OCI-LY7 (cell line): ENCODE measurements at regions not wholly inside any gene's neighbourhood (a gene's known extent, or its start where the extent isn't known, plus 50 kb on each side); places are given as distances from the start of the nearest gene placed in this dataset.
A peak's percentile ranks its signal among the peaks of the same experiment; 100 is the strongest.

ENCODE experiments used
- BruUV-seq: library from RNA; stranded (reverse); fragments of 400-500 nt; replicated peaks from 2 replicates; lab custom pipeline; 2021; lab: Mats Ljungman, UMichigan
- CTCF ChIA-PET: fragments of 300-600 bp; sonication (Branson Sonifier 250); formaldehyde crosslinking; loops from one replicate; lab custom pipeline; 2022; ENCODE audit warnings: antibody characterized with exemption; ENCODE audit not compliant: unreplicated experiment; lab: Charles Lee
- POLR2A ChIA-PET: fragments of 300-600 bp; sonication (Branson Sonifier 250); formaldehyde crosslinking; loops from one replicate; lab custom pipeline; 2022; ENCODE audit warnings: antibody characterized with exemption; lab: Charles Lee
- DNase-seq: peaks from one replicate; pipeline ENCODE4 v3.0.0-alpha.2; 2015; ENCODE audit warnings: low spot score
- H2AFZ ChIP-seq: fragments of 200-600 bp; sonication (generic), shearing (Covaris generic); 2 replicates; pipeline ENCODE4 v1.6.1; 2014; ENCODE audit warnings: mild to moderate bottlenecking, antibody characterized with exemption, low read length, moderate library complexity
- H3K27ac ChIP-seq: fragments of 200-600 bp; sonication (generic); 2 replicates; pipeline ENCODE4 v1.5.1; 2014; ENCODE audit warnings: mixed run types, low read depth, mild to moderate bottlenecking, moderate library complexity, low read length, inconsistent platforms; ENCODE audit not compliant: poor library complexity, severe bottlenecking
- H3K36me3 ChIP-seq: fragments of 200-600 bp; sonication (generic); 2 replicates; pipeline ENCODE4 v1.6.1; 2014; ENCODE audit warnings: mild to moderate bottlenecking, antibody characterized with exemption, low read length, moderate library complexity, mixed read lengths; ENCODE audit not compliant: insufficient read depth
- H3K4me1 ChIP-seq: fragments of 200-600 bp; sonication (generic); 2 replicates; pipeline ENCODE4 v1.5.1; 2014; ENCODE audit warnings: mild to moderate bottlenecking, low read length; ENCODE audit not compliant: insufficient read depth, poor library complexity, severe bottlenecking
- H3K4me2 ChIP-seq: fragments of 200-600 bp; sonication (generic); 2 replicates; pipeline ENCODE4 v1.6.1; 2014; ENCODE audit warnings: mild to moderate bottlenecking, low read length
- H3K4me3 ChIP-seq: fragments of 200-600 bp; sonication (generic); 2 replicates; pipeline ENCODE4 v1.5.1; 2014; ENCODE audit warnings: mild to moderate bottlenecking, low read depth, low read length; ENCODE audit not compliant: poor library complexity, severe bottlenecking
- H3K79me2 ChIP-seq: fragments of 200-600 bp; sonication (generic); 2 replicates; pipeline ENCODE4 v1.6.1; 2016; ENCODE audit warnings: low read depth, mild to moderate bottlenecking, low read length, moderate library complexity, mixed read lengths; ENCODE audit not compliant: insufficient read depth
- H3K9me2 ChIP-seq: fragments of 200-600 bp; sonication (generic); 2 replicates; pipeline ENCODE4 v1.6.1; 2016; ENCODE audit warnings: mild to moderate bottlenecking, low read length, mixed read lengths; ENCODE audit not compliant: insufficient read depth
- H3K9me3 ChIP-seq: fragments of 200-600 bp; sonication (generic); 2 replicates; pipeline ENCODE4 v1.6.1; 2014; ENCODE audit warnings: mild to moderate bottlenecking, mixed run types, low read length, mixed read lengths
- H4K20me1 ChIP-seq: fragments of 200-600 bp; sonication (generic); 2 replicates; pipeline ENCODE4 v1.6.1; 2014; ENCODE audit warnings: mild to moderate bottlenecking, antibody characterized with exemption, low read length, moderate library complexity, mixed read lengths; ENCODE audit not compliant: insufficient read depth
- EZH2phosphoT487 ChIP-seq: fragments of 200-600 bp; sonication (generic); IDR thresholded peaks from 2 replicates; pipeline ENCODE4 v1.6.1; 2018; ENCODE audit warnings: low read depth, borderline replicate concordance, mild to moderate bottlenecking, mixed run types, antibody characterized with exemption, low read length, moderate library complexity, mixed read lengths
- intact Hi-C: fragments of 100-400 bp; cut with micrococcal nuclease; formaldehyde crosslinking; loops from one replicate; pipeline ENCODE4 v1.10.0; 2022; ENCODE audit not compliant: unreplicated experiment
- TF ChIP-seq, protein P1 (sequence below): fragments of 200-600 bp; sonication (generic); conservative IDR thresholded peaks from 2 replicates; pipeline ENCODE4 v1.5.1; 2014; ENCODE audit warnings: mild to moderate bottlenecking, antibody characterized with exemption, low read length, moderate library complexity, mixed read lengths

DNA sequence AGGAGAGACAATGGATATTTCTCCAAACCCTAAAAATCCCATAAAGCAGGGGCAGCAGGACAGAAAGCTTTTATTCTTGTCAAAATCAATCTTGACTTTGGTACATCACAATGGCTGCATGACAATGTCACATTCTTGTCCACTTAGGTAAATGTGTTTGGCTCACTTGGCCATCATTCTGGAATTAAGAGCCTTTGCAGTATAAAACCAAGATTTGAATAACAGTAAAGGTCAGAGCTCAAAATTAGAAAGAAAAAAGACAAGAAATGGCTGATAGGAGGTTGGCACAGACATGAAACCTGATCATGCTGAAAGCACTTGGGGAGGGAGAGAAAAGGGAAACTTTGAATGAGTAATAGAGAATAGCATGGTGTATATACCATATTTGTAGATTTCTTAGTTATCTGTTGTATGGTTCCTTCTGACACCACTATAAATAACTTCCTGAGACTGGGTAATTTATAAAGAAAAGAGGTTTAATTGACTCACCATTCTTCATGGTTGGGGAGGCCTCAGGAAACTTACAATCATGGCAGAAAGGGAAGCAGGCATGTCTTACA, 158.5 kb upstream of the SGO1 start:
- ChIA-PET CTCF (no interaction called here), POLR2A (interaction anchor here (0.6 kb wide), 1 partner anchor 232 kb away, joined by 3 read pairs; no protein-coding TSS in a partner anchor)
- Histone ChIP-seq H2AFZ (no peak overlapping the region), H3K79me2 (no peaks in the 10 kb centered on the region), H3K4me1 (no peaks in the 10 kb centered on the region), H3K4me3 (no peak overlapping the region), H3K4me2 (no peak overlapping the region), H3K27ac (no peak overlapping the region), H3K9me2 (no peaks in the 10 kb centered on the region), H4K20me1 (no peaks in the 10 kb centered on the region), H3K9me3 (no peaks in the 10 kb centered on the region), H3K36me3 (no peaks in the 10 kb centered on the region)
- intact Hi-C loops: loop anchor here (5.0 to 10.0 kb wide), 2 partner anchors 1550 to 1773 kb away; no protein-coding TSS in a partner anchor
- BruUV-seq: no TSS peak
- no peak for TF ChIP-seq EZH2phosphoT487
- TF ChIP-seq, protein P1, sequence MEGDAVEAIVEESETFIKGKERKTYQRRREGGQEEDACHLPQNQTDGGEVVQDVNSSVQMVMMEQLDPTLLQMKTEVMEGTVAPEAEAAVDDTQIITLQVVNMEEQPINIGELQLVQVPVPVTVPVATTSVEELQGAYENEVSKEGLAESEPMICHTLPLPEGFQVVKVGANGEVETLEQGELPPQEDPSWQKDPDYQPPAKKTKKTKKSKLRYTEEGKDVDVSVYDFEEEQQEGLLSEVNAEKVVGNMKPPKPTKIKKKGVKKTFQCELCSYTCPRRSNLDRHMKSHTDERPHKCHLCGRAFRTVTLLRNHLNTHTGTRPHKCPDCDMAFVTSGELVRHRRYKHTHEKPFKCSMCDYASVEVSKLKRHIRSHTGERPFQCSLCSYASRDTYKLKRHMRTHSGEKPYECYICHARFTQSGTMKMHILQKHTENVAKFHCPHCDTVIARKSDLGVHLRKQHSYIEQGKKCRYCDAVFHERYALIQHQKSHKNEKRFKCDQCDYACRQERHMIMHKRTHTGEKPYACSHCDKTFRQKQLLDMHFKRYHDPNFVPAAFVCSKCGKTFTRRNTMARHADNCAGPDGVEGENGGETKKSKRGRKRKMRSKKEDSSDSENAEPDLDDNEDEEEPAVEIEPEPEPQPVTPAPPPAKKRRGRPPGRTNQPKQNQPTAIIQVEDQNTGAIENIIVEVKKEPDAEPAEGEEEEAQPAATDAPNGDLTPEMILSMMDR: no peak
- DNase-seq: no peak

DNA sequence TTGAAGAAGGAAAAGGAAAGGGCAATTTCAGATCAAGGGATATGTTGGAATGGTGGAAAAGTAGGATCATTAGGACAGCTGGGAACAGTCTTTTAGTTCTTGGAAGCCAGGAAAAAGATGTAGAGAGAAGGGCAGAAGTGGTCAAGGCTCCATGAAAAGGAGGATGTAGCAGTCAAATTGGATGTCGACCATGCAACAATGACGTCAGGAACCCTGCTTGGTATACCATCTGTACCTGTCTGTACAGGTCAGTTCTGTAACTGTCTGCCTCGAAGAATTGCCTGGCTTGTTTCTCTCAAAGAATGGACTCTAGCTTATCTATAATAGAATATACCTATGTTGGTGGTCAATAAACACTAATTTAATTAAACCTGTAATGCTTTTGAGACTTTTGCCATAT, 157.8 kb upstream of the SGO1 start:
- POLR2A ChIA-PET: interaction anchor here (0.6 kb wide), 1 partner anchor 232 kb away, joined by 3 read pairs; no protein-coding TSS in a partner anchor
- Histone ChIP-seq H3K9me3 (no peaks in the 10 kb centered on the region), H4K20me1 (no peaks in the 10 kb centered on the region), H3K36me3 (no peaks in the 10 kb centered on the region), H2AFZ (no peak overlapping the region), H3K4me1 (no peaks in the 10 kb centered on the region), H3K4me3 (no peak overlapping the region), H3K4me2 (no peak overlapping the region), H3K27ac (no peak overlapping the region), H3K79me2 (no peaks in the 10 kb centered on the region), H3K9me2 (no peaks in the 10 kb centered on the region)
- intact Hi-C loops: loop anchor here (5.0 to 10.0 kb wide), 2 partner anchors 1551 to 1774 kb away; no protein-coding TSS in a partner anchor
- TF ChIP-seq, protein P1: no peak
- TF ChIP-seq EZH2phosphoT487: no peak
- BruUV-seq: no TSS peak
- CTCF ChIA-PET: no interaction called here
- no peak for DNase-seq

DNA sequence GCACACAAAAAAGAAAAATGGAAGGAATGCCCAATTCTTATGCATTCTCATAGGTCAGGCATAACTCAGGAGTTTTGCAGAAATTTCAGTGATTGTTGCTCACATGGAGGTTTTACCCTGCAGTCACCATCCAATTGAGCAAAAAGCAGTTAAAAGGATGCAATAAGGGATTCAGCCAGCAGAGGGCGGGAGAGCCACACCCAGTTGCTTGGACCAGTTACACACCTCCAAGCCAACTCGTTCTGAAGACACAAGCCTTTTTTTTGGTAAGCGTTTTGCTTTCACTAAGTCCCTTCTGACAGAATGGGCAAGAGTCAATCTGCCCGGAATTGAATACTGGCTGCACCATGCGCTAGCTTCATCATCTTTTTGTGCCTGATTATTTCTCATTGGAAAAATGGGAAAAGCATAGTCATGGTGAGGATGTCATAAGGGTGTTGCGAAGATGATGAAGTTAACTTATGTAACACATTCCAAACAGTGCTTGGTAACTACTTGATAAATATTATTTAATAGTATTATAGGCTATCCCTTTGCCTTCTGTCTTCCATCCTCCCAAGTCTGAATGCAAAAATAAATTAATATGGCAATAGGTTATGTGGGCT, 154.4 kb upstream of the SGO1 start:
- Histone ChIP-seq H3K27ac (no peak overlapping the region), H4K20me1 (no peaks in the 10 kb centered on the region), H3K9me3 (no peaks in the 10 kb centered on the region), H2AFZ (no peak overlapping the region), H3K4me3 (no peak overlapping the region), H3K4me2 (no peak overlapping the region), H3K79me2 (no peaks in the 10 kb centered on the region), H3K36me3 (no peaks in the 10 kb centered on the region), H3K4me1 (no peaks in the 10 kb centered on the region), H3K9me2 (no peaks in the 10 kb centered on the region)
- TF ChIP-seq, protein P1: peak; percentile 90
- no peak for TF ChIP-seq EZH2phosphoT487
- DNase-seq: peak; percentile 66
- POLR2A ChIA-PET: no interaction called here
- no TSS peak for BruUV-seq
- CTCF ChIA-PET: no interaction called here
- intact Hi-C loops: loop anchor here (5.0 to 10.0 kb wide), 2 partner anchors 1554 to 1777 kb away; no protein-coding TSS in a partner anchor
